ENCODE measurements at regions not wholly inside any gene's neighbourhood (a gene's known extent, or its start where the extent isn't known, plus 50 kb on each side); places are given as distances from the start of the nearest gene placed in this dataset.

GRCh38 chr11:81365496-81365895, 1368.2 kb downstream of the FAM181B start:
- Histone ChIP-seq H3K4me2 (ENCODE audit: low read depth, low read length) (no peak overlapping the region), H2BK5ac (ENCODE audit: low read depth, low read length, poor library complexity, severe bottlenecking) (no peak overlapping the region), H2BK15ac (ENCODE audit: low read depth, low read length) (no peak overlapping the region), H3K9me3 (ENCODE audit: control insufficient read depth, insufficient read depth, low read length) (peaks cover 2% of the 10 kb centered on the region; the same call in 1 of the 2 replicates), H3K27ac (ENCODE audit: insufficient read depth, low read length) (no peak overlapping the region), H3K9ac (ENCODE audit: low read depth, low read length) (no peak overlapping the region), H3K23ac (ENCODE audit: low read depth, low read length) (no peak overlapping the region), H3K36me3 (ENCODE audit: control insufficient read depth, insufficient read depth, low read length) (no peaks in the 10 kb centered on the region), H2BK120ac (ENCODE audit: low read depth, low read length) (no peak overlapping the region), H4K8ac (ENCODE audit: low read depth in 2 of 2, low read length in 2 of 2) (no peak overlapping the region), H3K27me3 (ENCODE audit: control insufficient read depth, insufficient read depth, low read length) (no peaks in the 10 kb centered on the region), H4K5ac (ENCODE audit: low read depth, low read length) (no peak overlapping the region), H3K18ac (ENCODE audit: low read depth, low read length) (no peak overlapping the region), H2AK9ac (replicated peaks; ENCODE audit: low read depth, low read length, poor library complexity) (no peak overlapping the region), H3K56ac (ENCODE audit: extremely low read depth, insufficient read depth, low read length) (no peak overlapping the region), H4K20me1 (ENCODE audit: insufficient read depth, low read length) (no peaks in the 10 kb centered on the region), H4K91ac (ENCODE audit: insufficient read depth, low read depth, low read length) (no peak overlapping the region), H3K4me3 (ENCODE audit: insufficient read depth, low read depth, low read length) (no peak overlapping the region), H2AFZ (replicated peaks; ENCODE audit: low read length, poor library complexity) (no peak overlapping the region), H3K14ac (replicated peaks; ENCODE audit: low read depth, low read length) (no peak overlapping the region), H3K79me1 (ENCODE audit: low read depth in 1 of 2, low read length in 2 of 2) (no peaks in the 10 kb centered on the region), H3K9me1 (ENCODE audit: insufficient read depth, low read length) (no peaks in the 10 kb centered on the region), H3K4me1 (ENCODE audit: control insufficient read depth, insufficient read depth, low read length) (no peaks in the 10 kb centered on the region), H2BK20ac (ENCODE audit: low read depth, low read length) (no peak overlapping the region), H3K4ac (ENCODE audit: low read depth, low read length) (no peak overlapping the region), H2AK5ac (ENCODE audit: low read depth, low read length) (no peak overlapping the region)
- ChIA-PET CTCF (no interaction called here), POLR2A (ENCODE audit: unreplicated experiment) (no interaction called here)
- ATAC-seq (ENCODE audit: low read depth) (no peak), DNase-seq (no peak)
- in situ Hi-C loops (cut with MboI; ENCODE audit: low sequenced_read_pairs) (no loop called here), intact Hi-C loops (cut with micrococcal nuclease) (no loop called here), dilution Hi-C loops (cut with HindIII; ENCODE audit: low sequenced_read_pairs, unreplicated experiment) (no loop called here)
- no TSS peak for BruUV-seq (replicated peaks)
- WGBS, 2 experiments (ENCODE audit: extremely low coverage in 2 of 2, insufficient read length in 1 of 2): no CpG with 5 or more reads among the region's 4 CpGs
- no peak for TF ChIP-seq CHD1 (IDR thresholded peaks at IDR 0.05; ENCODE audit: low read depth, low read length)
- no peak for TF ChIP-seq SMC3 (IDR thresholded peaks at IDR 0.05; ENCODE audit: low read depth, low read length)
- no peak for TF ChIP-seq NFE2L2 (IDR thresholded peaks at IDR 0.05; ENCODE audit: low read depth, low read length)
- no peak for TF ChIP-seq RFX5 (IDR thresholded peaks at IDR 0.05; ENCODE audit: low read depth, low read length)
- TF ChIP-seq RCOR1 (IDR thresholded peaks at IDR 0.05; ENCODE audit: insufficient replicate concordance, low read length): no peak
- TF ChIP-seq FOS (IDR thresholded peaks at IDR 0.05; ENCODE audit: low read depth, low read length): no peak
- TF ChIP-seq BHLHE40 (IDR thresholded peaks at IDR 0.05; ENCODE audit: low read depth, low read length): no peak
- TF ChIP-seq MAFK (IDR thresholded peaks at IDR 0.05; ENCODE audit: low read depth, low read length): no peak
- no peak for TF ChIP-seq MAZ (IDR thresholded peaks at IDR 0.05; ENCODE audit: borderline replicate concordance, low read depth, low read length)
- no peak for TF ChIP-seq USF2 (IDR thresholded peaks at IDR 0.05; ENCODE audit: low read depth, low read length)
- no peak for TF ChIP-seq CTCF (conservative IDR thresholded peaks at IDR 0.05; ENCODE audit: low read depth, low read length)
- no peak for TF ChIP-seq CEBPB (IDR thresholded peaks at IDR 0.05; ENCODE audit: low read depth, low read length)
- no peak for TF ChIP-seq ELK1 (IDR thresholded peaks at IDR 0.05; ENCODE audit: borderline replicate concordance, low read depth, low read length)
- no peak for TF ChIP-seq POLR2A (IDR thresholded peaks at IDR 0.05; ENCODE audit: low read depth, low read length)
- no peak for TF ChIP-seq MXI1 (IDR thresholded peaks at IDR 0.05; ENCODE audit: borderline replicate concordance, low read depth, low read length)
- TF ChIP-seq RAD21 (IDR thresholded peaks at IDR 0.05; ENCODE audit: low read length): no peak
